HepG2 (cell line): ENCODE measurements at regions not wholly inside any gene's neighbourhood (a gene's known extent, or its start where the extent isn't known, plus 50 kb on each side); places are given as distances from the start of the nearest gene placed in this dataset.

Experiments
- ATAC-seq: fragments of 200-7000 bp; cut with Tn5 transposase; 3 replicates; pipeline ENCODE4 v1.9.1; 2020; ENCODE audit warnings: mild to moderate bottlenecking, moderate library complexity
- BruUV-seq: library from RNA; stranded (reverse); fragments of 400-500 nt; replicated peaks from 2 replicates; lab custom pipeline; 2021; lab: Mats Ljungman, UMichigan
- CTCF ChIA-PET: fragments of 300-600 bp; formaldehyde crosslinking; extraction: SDS; loops from one replicate; lab custom pipeline; 2021; ENCODE audit warnings: low total read pairs, inconsistent platforms, low intra/inter-chr PET ratio; lab: Yijun Ruan, JAX
- POLR2A ChIA-PET: fragments of 350-600 bp; sonication (Branson Sonifier 250); formaldehyde crosslinking; loops from one replicate; lab custom pipeline; 2020; ENCODE audit warnings: antibody characterized with exemption, inconsistent platforms; lab: Yijun Ruan, JAX
- DNase-seq: peaks from one replicate; pipeline ENCODE4 v3.0.0-alpha.2; 2015; ENCODE audit warnings: low spot score
- FAIRE-seq: peaks from 3 replicates; lab custom pipeline; 2011; peaks lifted over from hg19 to GRCh38; lab: Jason Lieb, UNC
- H2AFZ ChIP-seq: one replicate; pipeline ENCODE4 v1.6.1; 2011; ENCODE audit warnings: low read length, inconsistent platforms
- H3K27ac ChIP-seq: fragments of 300-600 bp; 3 replicates; pipeline ENCODE4 v1.8.0; 2011; ENCODE audit warnings: mixed run types, mild to moderate bottlenecking, mixed read lengths, low read length, inconsistent platforms; ENCODE audit not compliant: insufficient read depth; ENCODE audit errors: extremely low read length
- H3K27me3 ChIP-seq, 2 experiments: fragments of 200-600 bp in 1 of 2; 2 replicates in 1 of 2; 3 replicates in 1 of 2; pipeline versions ENCODE4 v1.6.0 to v1.8.0; 2011; ENCODE audit warnings: low read length in 2 of 2, mild to moderate bottlenecking in 2 of 2, moderate library complexity in 2 of 2, inconsistent platforms in 1 of 2; ENCODE audit not compliant: insufficient read depth in 2 of 2, control insufficient read depth in 1 of 2
- H3K36me3 ChIP-seq, 2 experiments: fragments of 200-600 bp in 1 of 2; replicated peaks in 1 of 2; 2 replicates in 1 of 2; 3 replicates in 1 of 2; pipeline versions ENCODE4 v1.5.1 to v1.8.0; 2011; ENCODE audit warnings: low read length in 2 of 2, inconsistent platforms in 1 of 2; ENCODE audit not compliant: insufficient read depth in 2 of 2, control insufficient read depth in 1 of 2
- H3K4me1 ChIP-seq: 2 replicates; pipeline ENCODE4 v1.5.1; 2012; ENCODE audit warnings: low read length, inconsistent platforms; ENCODE audit not compliant: insufficient read depth
- H3K4me2 ChIP-seq: 2 replicates; pipeline ENCODE4 v1.6.0; 2011; ENCODE audit warnings: low read depth, low read length, inconsistent platforms
- H3K4me3 ChIP-seq, 3 experiments: fragments of 200-600 bp in 1 of 3; sonication (generic), shearing (Covaris generic) in 1 of 3; replicated peaks in 1 of 3; 2 replicates each; pipeline ENCODE4 v1.5.1; 2011 to 2016; ENCODE audit warnings: low read length in 3 of 3, inconsistent platforms in 2 of 3, low read depth in 2 of 3, mild to moderate bottlenecking in 2 of 3, control low read depth in 1 of 3, mixed read lengths in 1 of 3; ENCODE audit not compliant: insufficient read depth in 1 of 3
- H3K79me2 ChIP-seq: one replicate; pipeline ENCODE4 v1.6.1; 2011; ENCODE audit warnings: low read length, inconsistent platforms; ENCODE audit not compliant: insufficient read depth
- H3K9ac ChIP-seq: 2 replicates; pipeline ENCODE4 v1.6.0; 2011; ENCODE audit warnings: mild to moderate bottlenecking, low read depth, low read length, inconsistent platforms; ENCODE audit not compliant: insufficient read depth
- H3K9me3 ChIP-seq: 2 replicates; pipeline ENCODE4 v1.5.1; 2012; ENCODE audit warnings: mild to moderate bottlenecking, low read length
- H4K20me1 ChIP-seq: 2 replicates; pipeline ENCODE4 v1.6.0; 2011; ENCODE audit warnings: inconsistent platforms, mild to moderate bottlenecking, low read length, moderate library complexity; ENCODE audit not compliant: insufficient read depth
- ARHGAP35 ChIP-seq: sonication (generic); formaldehyde crosslinking; IDR thresholded peaks from 2 replicates; pipeline ENCODE4 v1.9.0; 2022; ENCODE audit warnings: mild to moderate bottlenecking, inconsistent platforms, moderate library complexity, missing genetic modification reagents, borderline replicate concordance
- CHCHD3 ChIP-seq: sonication (generic); formaldehyde crosslinking; IDR thresholded peaks from 2 replicates; pipeline ENCODE4 v1.8.0; 2022; ENCODE audit warnings: mild to moderate bottlenecking, missing genetic modification reagents, moderate library complexity
- CHD4 ChIP-seq: fragments of 200-600 bp; sonication (generic); IDR thresholded peaks from 2 replicates; pipeline ENCODE4 v1.7.0; 2017; ENCODE audit warnings: mild to moderate bottlenecking, low read length, borderline replicate concordance
- FOSL1 ChIP-seq: sonication (generic); formaldehyde crosslinking; IDR thresholded peaks from 2 replicates; pipeline ENCODE4 v1.9.0; 2021; ENCODE audit warnings: missing genetic modification reagents, borderline replicate concordance
- FOXA1 ChIP-seq, 2 experiments: fragments of 450-650 bp in 1 of 2; sonication (generic) in 1 of 2; formaldehyde crosslinking in 1 of 2; IDR thresholded peaks; 2 replicates each; pipeline versions ENCODE4 v1.4.0 to v1.6.1; 2016 to 2020; ENCODE audit warnings: missing genetic modification reagents in 1 of 2
- GFI1 ChIP-seq: sonication (generic); formaldehyde crosslinking; IDR thresholded peaks from 2 replicates; pipeline ENCODE4 v1.5.0; 2020; ENCODE audit warnings: missing genetic modification reagents, mild to moderate bottlenecking, borderline replicate concordance
- HDAC6 ChIP-seq: fragments of 200-600 bp; sonication (generic); IDR thresholded peaks from 2 replicates; pipeline ENCODE4 v1.7.0; 2017; ENCODE audit warnings: mild to moderate bottlenecking, antibody characterized with exemption, low read length, low read depth
- HNRNPK ChIP-seq: fragments of 200-400 bp; formaldehyde crosslinking; IDR thresholded peaks from 2 replicates; pipeline ENCODE4 v1.6.1; 2018; ENCODE audit warnings: low read length, low read depth, moderate library complexity, mild to moderate bottlenecking; ENCODE audit not compliant: poor library complexity, severe bottlenecking
- NONO ChIP-seq, 2 experiments: fragments of 450-650 bp in 1 of 2; sonication (generic) in 1 of 2; formaldehyde crosslinking in 1 of 2; IDR thresholded peaks in 1 of 2; conservative IDR thresholded peaks in 1 of 2; 2 replicates each; pipeline versions ENCODE4 v1.6.1 to v1.8.0; 2017 to 2022; ENCODE audit warnings: mild to moderate bottlenecking in 1 of 2, missing genetic modification reagents in 1 of 2, moderate library complexity in 1 of 2
- SATB2 ChIP-seq: sonication (generic); formaldehyde crosslinking; IDR thresholded peaks from 2 replicates; pipeline ENCODE4 v1.5.0; 2020; ENCODE audit warnings: missing genetic modification reagents
- TBP ChIP-seq: sonication (generic); formaldehyde crosslinking; IDR thresholded peaks from 2 replicates; pipeline ENCODE4 v1.5.0; 2020; ENCODE audit warnings: missing genetic modification reagents
- ZFP1 ChIP-seq: IDR thresholded peaks from 2 replicates; pipeline ENCODE4 v1.6.1; 2016
- ZNF326 ChIP-seq: sonication (generic); formaldehyde crosslinking; IDR thresholded peaks from 2 replicates; pipeline ENCODE4 v1.4.0; 2020; ENCODE audit warnings: missing genetic modification reagents, borderline replicate concordance
- ZNF382 ChIP-seq: sonication (generic); formaldehyde crosslinking; IDR thresholded peaks from 2 replicates; pipeline ENCODE4 v1.5.0; 2020; ENCODE audit warnings: missing genetic modification reagents, mild to moderate bottlenecking, borderline replicate concordance
- ZNF570 ChIP-seq: sonication (generic); formaldehyde crosslinking; IDR thresholded peaks from 2 replicates; pipeline ENCODE4 v1.4.0; 2020; ENCODE audit warnings: mild to moderate bottlenecking, missing genetic modification reagents, borderline replicate concordance
- WGBS: methylation state at CpG from one replicate; pipeline ENCODE4 v1.1.6; 2017; ENCODE audit warnings: low lambda C conversion rate; 5-methylcytosine and 5-hydroxymethylcytosine counted together
- in situ Hi-C: cut with HindIII; loops from 2 replicates; pipeline ENCODE4 v1.10.0; 2017; ENCODE audit warnings: low pct_unique_long_range_greater_than_20kb; ENCODE audit not compliant: extremely low pct_ligation_motif_present
- intact Hi-C: fragments of 100-400 bp; cut with micrococcal nuclease; formaldehyde crosslinking; loops from one replicate; pipeline ENCODE4 v1.10.0; 2022; ENCODE audit not compliant: unreplicated experiment
- TF ChIP-seq, protein P1 (sequence below): sonication (generic); formaldehyde crosslinking; IDR thresholded peaks from 2 replicates; pipeline ENCODE4; 2020; ENCODE audit warnings: missing genetic modification reagents, mild to moderate bottlenecking, borderline replicate concordance
- TF ChIP-seq, protein P2 (sequence below): sonication (generic); formaldehyde crosslinking; IDR thresholded peaks from 2 replicates; pipeline ENCODE4 v1.5.1; 2020; ENCODE audit warnings: missing genetic modification reagents, mild to moderate bottlenecking, borderline replicate concordance
- TF ChIP-seq, protein P3 (sequence below): sonication (generic); formaldehyde crosslinking; conservative IDR thresholded peaks from 2 replicates; pipeline ENCODE4 v1.4.0; 2020; ENCODE audit warnings: mild to moderate bottlenecking, missing genetic modification reagents, moderate library complexity

DNA sequence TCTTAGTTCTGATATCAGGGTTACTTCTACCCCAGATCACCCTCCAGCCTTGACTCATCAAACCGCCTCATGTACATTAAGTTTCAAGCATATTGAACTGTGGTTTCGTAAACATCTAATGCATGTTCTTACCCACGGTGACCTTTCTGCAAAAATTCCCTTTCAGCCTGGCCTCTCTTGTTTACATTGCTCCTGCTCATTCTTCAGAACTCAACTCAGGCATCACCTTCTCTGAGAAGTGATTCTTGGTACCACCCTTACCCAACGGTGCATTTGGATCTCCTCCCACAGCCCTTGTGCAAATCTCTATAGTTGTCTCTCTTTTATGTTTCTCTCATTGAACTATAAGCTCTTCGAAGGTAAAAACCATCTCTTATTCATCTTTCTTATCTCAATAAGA is 503.1 kb upstream of the PKDCC start:
- BruUV-seq, result no TSS peak
- H2AFZ ChIP-seq, result no peak overlapping the region
- ATAC-seq, result no peak
- POLR2A ChIA-PET, result no interaction called here
- in situ Hi-C loops (no loop called here), intact Hi-C loops (no loop called here)
- no peak overlapping the region for H3K4me2 ChIP-seq
- no peaks in the 10 kb centered on the region for H3K36me3 ChIP-seq
- no peaks in the 10 kb centered on the region for H4K20me1 ChIP-seq
- H3K27me3 ChIP-seq, result peaks cover 0 to 4% of the 10 kb centered on the region in 2 experiments; a peak in 1 of 5 replicates
- H3K9ac ChIP-seq, result no peak overlapping the region
- H3K27ac ChIP-seq, result no peak overlapping the region
- H3K4me1 ChIP-seq, result no peaks in the 10 kb centered on the region
- FAIRE-seq, result no peak
- H3K79me2 ChIP-seq, result no peaks in the 10 kb centered on the region
- H3K9me3 ChIP-seq, result no peaks in the 10 kb centered on the region
- 18% methylated on average over 4 of the region's 5 CpGs for WGBS
- H3K4me3 ChIP-seq, result no peak overlapping the region
- CTCF ChIA-PET, result no interaction called here
- no peak for DNase-seq
- no peak for TF ChIP-seq SATB2
- no peak for TF ChIP-seq CHCHD3
- TF ChIP-seq HNRNPK, result no peak
- TF ChIP-seq ZNF570 (CRISPR knock-in tag), result no peak
- no peak for TF ChIP-seq CHD4
- TF ChIP-seq ZNF326 (CRISPR knock-in tag), result no peak
- no peak for TF ChIP-seq ZNF382 (CRISPR knock-in tag)
- TF ChIP-seq, protein P1, sequence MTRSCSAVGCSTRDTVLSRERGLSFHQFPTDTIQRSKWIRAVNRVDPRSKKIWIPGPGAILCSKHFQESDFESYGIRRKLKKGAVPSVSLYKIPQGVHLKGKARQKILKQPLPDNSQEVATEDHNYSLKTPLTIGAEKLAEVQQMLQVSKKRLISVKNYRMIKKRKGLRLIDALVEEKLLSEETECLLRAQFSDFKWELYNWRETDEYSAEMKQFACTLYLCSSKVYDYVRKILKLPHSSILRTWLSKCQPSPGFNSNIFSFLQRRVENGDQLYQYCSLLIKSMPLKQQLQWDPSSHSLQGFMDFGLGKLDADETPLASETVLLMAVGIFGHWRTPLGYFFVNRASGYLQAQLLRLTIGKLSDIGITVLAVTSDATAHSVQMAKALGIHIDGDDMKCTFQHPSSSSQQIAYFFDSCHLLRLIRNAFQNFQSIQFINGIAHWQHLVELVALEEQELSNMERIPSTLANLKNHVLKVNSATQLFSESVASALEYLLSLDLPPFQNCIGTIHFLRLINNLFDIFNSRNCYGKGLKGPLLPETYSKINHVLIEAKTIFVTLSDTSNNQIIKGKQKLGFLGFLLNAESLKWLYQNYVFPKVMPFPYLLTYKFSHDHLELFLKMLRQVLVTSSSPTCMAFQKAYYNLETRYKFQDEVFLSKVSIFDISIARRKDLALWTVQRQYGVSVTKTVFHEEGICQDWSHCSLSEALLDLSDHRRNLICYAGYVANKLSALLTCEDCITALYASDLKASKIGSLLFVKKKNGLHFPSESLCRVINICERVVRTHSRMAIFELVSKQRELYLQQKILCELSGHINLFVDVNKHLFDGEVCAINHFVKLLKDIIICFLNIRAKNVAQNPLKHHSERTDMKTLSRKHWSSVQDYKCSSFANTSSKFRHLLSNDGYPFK (CRISPR knock-in tag), result no peak
- no peak for TF ChIP-seq NONO (IDR thresholded peaks at IDR 0.05)
- no peak for TF ChIP-seq NONO (CRISPR knock-in tag; conservative IDR thresholded peaks at IDR 0.05)
- TF ChIP-seq, protein P2, sequence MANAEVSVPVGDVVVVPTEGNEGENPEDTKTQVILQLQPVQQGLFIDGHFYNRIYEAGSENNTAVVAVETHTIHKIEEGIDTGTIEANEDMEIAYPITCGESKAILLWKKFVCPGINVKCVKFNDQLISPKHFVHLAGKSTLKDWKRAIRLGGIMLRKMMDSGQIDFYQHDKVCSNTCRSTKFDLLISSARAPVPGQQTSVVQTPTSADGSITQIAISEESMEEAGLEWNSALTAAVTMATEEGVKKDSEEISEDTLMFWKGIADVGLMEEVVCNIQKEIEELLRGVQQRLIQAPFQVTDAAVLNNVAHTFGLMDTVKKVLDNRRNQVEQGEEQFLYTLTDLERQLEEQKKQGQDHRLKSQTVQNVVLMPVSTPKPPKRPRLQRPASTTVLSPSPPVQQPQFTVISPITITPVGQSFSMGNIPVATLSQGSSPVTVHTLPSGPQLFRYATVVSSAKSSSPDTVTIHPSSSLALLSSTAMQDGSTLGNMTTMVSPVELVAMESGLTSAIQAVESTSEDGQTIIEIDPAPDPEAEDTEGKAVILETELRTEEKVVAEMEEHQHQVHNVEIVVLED (CRISPR knock-in tag), result no peak
- no peak for TF ChIP-seq FOSL1 (CRISPR knock-in tag)
- no peak for TF ChIP-seq ARHGAP35 (CRISPR knock-in tag)
- no peak for TF ChIP-seq ZFP1 (CRISPR knock-in tag)
- no peak for TF ChIP-seq HDAC6
- no peak for TF ChIP-seq GFI1
- TF ChIP-seq, protein P3, sequence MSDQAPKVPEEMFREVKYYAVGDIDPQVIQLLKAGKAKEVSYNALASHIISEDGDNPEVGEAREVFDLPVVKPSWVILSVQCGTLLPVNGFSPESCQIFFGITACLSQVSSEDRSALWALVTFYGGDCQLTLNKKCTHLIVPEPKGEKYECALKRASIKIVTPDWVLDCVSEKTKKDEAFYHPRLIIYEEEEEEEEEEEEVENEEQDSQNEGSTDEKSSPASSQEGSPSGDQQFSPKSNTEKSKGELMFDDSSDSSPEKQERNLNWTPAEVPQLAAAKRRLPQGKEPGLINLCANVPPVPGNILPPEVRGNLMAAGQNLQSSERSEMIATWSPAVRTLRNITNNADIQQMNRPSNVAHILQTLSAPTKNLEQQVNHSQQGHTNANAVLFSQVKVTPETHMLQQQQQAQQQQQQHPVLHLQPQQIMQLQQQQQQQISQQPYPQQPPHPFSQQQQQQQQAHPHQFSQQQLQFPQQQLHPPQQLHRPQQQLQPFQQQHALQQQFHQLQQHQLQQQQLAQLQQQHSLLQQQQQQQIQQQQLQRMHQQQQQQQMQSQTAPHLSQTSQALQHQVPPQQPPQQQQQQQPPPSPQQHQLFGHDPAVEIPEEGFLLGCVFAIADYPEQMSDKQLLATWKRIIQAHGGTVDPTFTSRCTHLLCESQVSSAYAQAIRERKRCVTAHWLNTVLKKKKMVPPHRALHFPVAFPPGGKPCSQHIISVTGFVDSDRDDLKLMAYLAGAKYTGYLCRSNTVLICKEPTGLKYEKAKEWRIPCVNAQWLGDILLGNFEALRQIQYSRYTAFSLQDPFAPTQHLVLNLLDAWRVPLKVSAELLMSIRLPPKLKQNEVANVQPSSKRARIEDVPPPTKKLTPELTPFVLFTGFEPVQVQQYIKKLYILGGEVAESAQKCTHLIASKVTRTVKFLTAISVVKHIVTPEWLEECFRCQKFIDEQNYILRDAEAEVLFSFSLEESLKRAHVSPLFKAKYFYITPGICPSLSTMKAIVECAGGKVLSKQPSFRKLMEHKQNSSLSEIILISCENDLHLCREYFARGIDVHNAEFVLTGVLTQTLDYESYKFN, result no peak
- TF ChIP-seq TBP (CRISPR knock-in tag), result no peak
- TF ChIP-seq FOXA1 (IDR thresholded peaks at IDR 0.05), result no peak
- no peak for TF ChIP-seq FOXA1 (CRISPR knock-in tag; IDR thresholded peaks at IDR 0.05)
